GM12878 (cell line): ENCODE measurements at regions not wholly inside any gene's neighbourhood (a gene's known extent, or its start where the extent isn't known, plus 50 kb on each side); places are given as distances from the start of the nearest gene placed in this dataset.

ENCODE experiments used
- ATAC-seq: fragments of 200-7000 bp; cut with Tn5 transposase; 3 replicates; pipeline ENCODE4 v1.9.1; 2020; ENCODE audit warnings: mild to moderate bottlenecking, moderate library complexity
- BruUV-seq: library from RNA; stranded (reverse); fragments of 400-500 nt; replicated peaks from 2 replicates; lab custom pipeline; 2021; lab: Mats Ljungman, UMichigan
- CTCF ChIA-PET: fragments of 300-600 bp; sonication (Branson Sonifier 250); formaldehyde crosslinking; extraction: SDS; loops from one replicate; lab custom pipeline; 2021; ENCODE audit warnings: inconsistent platforms; lab: Yijun Ruan, JAX
- POLR2A ChIA-PET: fragments of 350-600 bp; formaldehyde crosslinking; extraction: SDS; loops from one replicate; lab custom pipeline; 2021; ENCODE audit warnings: inconsistent platforms; lab: Charles Lee
- RAD21 ChIA-PET: fragments of 300-600 bp; sonication (Branson Sonifier 250); formaldehyde crosslinking; loops from one replicate; lab custom pipeline; 2023; ENCODE audit warnings: antibody characterized with exemption; ENCODE audit not compliant: unreplicated experiment; lab: Charles Lee
- SMC1A ChIA-PET: fragments of 300-600 bp; sonication (Branson Sonifier 250); formaldehyde crosslinking; loops from one replicate; lab custom pipeline; 2023; ENCODE audit not compliant: unreplicated experiment, uncharacterized antibody; lab: Charles Lee
- DNase-seq: peaks from one replicate; pipeline ENCODE4 v3.0.0-alpha.2; 2011; ENCODE audit warnings: low read depth, low spot score
- FAIRE-seq: peaks from 3 replicates; lab custom pipeline; 2011; peaks lifted over from hg19 to GRCh38; lab: Jason Lieb, UNC
- H2AFZ ChIP-seq: 2 replicates; pipeline ENCODE4 v1.6.0; 2011; ENCODE audit warnings: low read depth, low read length, control low read depth; ENCODE audit not compliant: control insufficient read depth
- H3K27ac ChIP-seq: 2 replicates; pipeline ENCODE4 v1.5.1; 2011; ENCODE audit warnings: control low read depth; ENCODE audit not compliant: control insufficient read depth, insufficient read depth
- H3K27me3 ChIP-seq, 2 experiments: replicated peaks in 1 of 2; 2 replicates each; pipeline versions ENCODE4 v1.6.0 to v1.6.1; 2011; ENCODE audit warnings: low read length in 1 of 2; ENCODE audit not compliant: control insufficient read depth in 2 of 2, insufficient read depth in 2 of 2
- H3K36me3 ChIP-seq, 2 experiments: 2 replicates each; pipeline ENCODE4 v1.5.1; 2011; ENCODE audit warnings: low read length in 1 of 2; ENCODE audit not compliant: control insufficient read depth in 2 of 2, insufficient read depth in 2 of 2
- H3K4me1 ChIP-seq: 2 replicates; pipeline ENCODE4 v1.6.1; 2011; ENCODE audit warnings: mild to moderate bottlenecking, low read length, moderate library complexity, mixed read lengths; ENCODE audit not compliant: control insufficient read depth, insufficient read depth
- H3K4me2 ChIP-seq: 2 replicates; pipeline ENCODE4 v1.6.0; 2011; ENCODE audit warnings: control low read depth; ENCODE audit not compliant: control insufficient read depth, insufficient read depth
- H3K4me3 ChIP-seq: fragments of 200-600 bp; sonication (generic); 2 replicates; pipeline ENCODE4 v1.5.1; 2016
- H3K79me2 ChIP-seq: 2 replicates; pipeline ENCODE4 v1.6.0; 2011; ENCODE audit warnings: low read length; ENCODE audit not compliant: control insufficient read depth, insufficient read depth
- H3K9ac ChIP-seq: 2 replicates; pipeline ENCODE4 v1.8.0; 2011; ENCODE audit warnings: low read length, control low read depth, mixed read lengths; ENCODE audit not compliant: control insufficient read depth, insufficient read depth
- H3K9me3 ChIP-seq: replicated peaks from 3 replicates; pipeline ENCODE4 v1.5.1; 2011; ENCODE audit warnings: mild to moderate bottlenecking, low read length; ENCODE audit not compliant: control insufficient read depth, insufficient read depth
- H4K20me1 ChIP-seq: 2 replicates; pipeline ENCODE4 v1.6.0; 2011; ENCODE audit not compliant: control insufficient read depth, insufficient read depth
- CREB1 ChIP-seq: IDR thresholded peaks from 2 replicates; pipeline ENCODE4 v1.6.1; 2012; ENCODE audit warnings: low read depth, mild to moderate bottlenecking, inconsistent platforms
- CTCF ChIP-seq, 3 experiments: IDR thresholded peaks in 2 of 3; conservative IDR thresholded peaks in 1 of 3; 2 replicates each; pipeline ENCODE4 v1.5.1; 2011; ENCODE audit warnings: low read depth in 3 of 3, low read length in 3 of 3, mild to moderate bottlenecking in 3 of 3, control low read depth in 2 of 3, moderate library complexity in 2 of 3, inconsistent platforms in 1 of 3, mixed read lengths in 1 of 3; ENCODE audit not compliant: control insufficient read depth in 2 of 3, insufficient read depth in 1 of 3; ENCODE audit errors: extremely low read depth in 1 of 3
- EP300 ChIP-seq, 2 experiments: fragments of 150-350 bp in 1 of 2; IDR thresholded peaks; 2 replicates each; pipeline ENCODE4 v1.6.1; 2011 to 2012; ENCODE audit warnings: low read depth in 2 of 2, low read length in 2 of 2, borderline replicate concordance in 1 of 2, improper control_type of control experiment in 1 of 2, inconsistent platforms in 1 of 2; ENCODE audit not compliant: control insufficient read depth in 1 of 2
- HDAC6 ChIP-seq: fragments of 200-600 bp; sonication (generic); IDR thresholded peaks from one replicate; pipeline ENCODE4 v1.8.0; 2017; ENCODE audit warnings: antibody characterized with exemption; ENCODE audit not compliant: unreplicated experiment
- RB1 ChIP-seq: fragments of 450-650 bp; formaldehyde crosslinking; IDR thresholded peaks from 2 replicates; pipeline ENCODE4 v1.6.1; 2017; ENCODE audit warnings: mild to moderate bottlenecking, borderline replicate concordance
- SREBF2 ChIP-seq: IDR thresholded peaks from 2 replicates; pipeline ENCODE4 v1.6.1; 2012; ENCODE audit warnings: mild to moderate bottlenecking, low read length
- ZBED1 ChIP-seq: IDR thresholded peaks from 2 replicates; pipeline ENCODE4 v1.6.1; 2016; ENCODE audit warnings: borderline replicate concordance
- WGBS: methylation state at CpG from one replicate; pipeline ENCODE4 v1.1.6; 2016; ENCODE audit warnings: low lambda C conversion rate; ENCODE audit not compliant: insufficient replicate concordance, insufficient coverage; ENCODE audit errors: missing lambda C conversion rate; 5-methylcytosine and 5-hydroxymethylcytosine counted together
- in situ Hi-C: fragments of 300-500 bp; cut with MboI; formaldehyde crosslinking; loops from 9 replicates; pipeline ENCODE4 v1.14.3; 2018; ENCODE audit warnings: mixed read lengths
- intact Hi-C: fragments of 100-400 bp; cut with micrococcal nuclease; formaldehyde crosslinking; loops from one replicate; pipeline ENCODE4 v1.14.2; 2022; ENCODE audit not compliant: unreplicated experiment

- ChIA-PET SMC1A (interaction anchor here (1.4 kb wide), 1 partner anchor 9 kb away, joined by 4 read pairs; no protein-coding TSS in a partner anchor), POLR2A (no interaction called here), CTCF (interaction anchor here (1.0 to 1.7 kb wide), 2 partner anchors 10 to 22 kb away, joined by 4 to 8 read pairs; no protein-coding TSS in a partner anchor), RAD21 (no interaction called here)
- no peaks in the 10 kb centered on the region for H3K36me3 ChIP-seq
- no peaks in the 10 kb centered on the region for H3K4me1 ChIP-seq
- no peak overlapping the region for H3K4me2 ChIP-seq
- no peak overlapping the region for H3K27ac ChIP-seq
- no peaks in the 10 kb centered on the region for H4K20me1 ChIP-seq
- H3K79me2 ChIP-seq, result no peaks in the 10 kb centered on the region
- no peak for DNase-seq
- no peak overlapping the region for H3K4me3 ChIP-seq
- no peak for ATAC-seq
- no peak for FAIRE-seq
- H3K9ac ChIP-seq, result no peak overlapping the region
- 0% methylated on average over 1 of the region's 1 CpG for WGBS
- no peak overlapping the region for H2AFZ ChIP-seq
- TF ChIP-seq CTCF (IDR thresholded peaks at IDR 0.05 in 2 of 3, conservative IDR thresholded peaks at IDR 0.05 in 1 of 3; ENCODE audit: control insufficient read depth in 2 of 3, extremely low read depth in 1 of 3, insufficient read depth in 1 of 3, low read depth in 3 of 3, low read length in 3 of 3) (no peak), RB1 (no peak), EP300 (IDR thresholded peaks at IDR 0.05; ENCODE audit: borderline replicate concordance in 1 of 2, control insufficient read depth in 1 of 2, low read depth in 2 of 2, low read length in 2 of 2) (no peak), ZBED1 (no peak), SREBF2 (no peak), CREB1 (no peak), HDAC6 (no peak)
- intact Hi-C loops, result no loop called here
- in situ Hi-C loops, result no loop called here
- no peaks in the 10 kb centered on the region for H3K9me3 ChIP-seq
- H3K27me3 ChIP-seq, result peaks cover 0 to 3% of the 10 kb centered on the region in 2 experiments; a peak in 1 of 4 replicates
- no TSS peak for BruUV-seq
Observed at GRCh38 chr6:134631398-134631924, 313.5 kb upstream of the SGK1 start.
